COLO829 (cell line): ENCODE measurements at regions not wholly inside any gene's neighbourhood (a gene's known extent, or its start where the extent isn't known, plus 50 kb on each side); places are given as distances from the start of the nearest gene placed in this dataset.
"Not testable (repeated sequence)": the region's sequence is repeated elsewhere in the genome, so short reads cannot be mapped to it uniquely, and the experiment has no call there.

Experiments used
- DNase-seq: peaks from one replicate; pipeline ENCODE4 v3.0.0; 2012; ENCODE audit warnings: low spot score

DNA sequence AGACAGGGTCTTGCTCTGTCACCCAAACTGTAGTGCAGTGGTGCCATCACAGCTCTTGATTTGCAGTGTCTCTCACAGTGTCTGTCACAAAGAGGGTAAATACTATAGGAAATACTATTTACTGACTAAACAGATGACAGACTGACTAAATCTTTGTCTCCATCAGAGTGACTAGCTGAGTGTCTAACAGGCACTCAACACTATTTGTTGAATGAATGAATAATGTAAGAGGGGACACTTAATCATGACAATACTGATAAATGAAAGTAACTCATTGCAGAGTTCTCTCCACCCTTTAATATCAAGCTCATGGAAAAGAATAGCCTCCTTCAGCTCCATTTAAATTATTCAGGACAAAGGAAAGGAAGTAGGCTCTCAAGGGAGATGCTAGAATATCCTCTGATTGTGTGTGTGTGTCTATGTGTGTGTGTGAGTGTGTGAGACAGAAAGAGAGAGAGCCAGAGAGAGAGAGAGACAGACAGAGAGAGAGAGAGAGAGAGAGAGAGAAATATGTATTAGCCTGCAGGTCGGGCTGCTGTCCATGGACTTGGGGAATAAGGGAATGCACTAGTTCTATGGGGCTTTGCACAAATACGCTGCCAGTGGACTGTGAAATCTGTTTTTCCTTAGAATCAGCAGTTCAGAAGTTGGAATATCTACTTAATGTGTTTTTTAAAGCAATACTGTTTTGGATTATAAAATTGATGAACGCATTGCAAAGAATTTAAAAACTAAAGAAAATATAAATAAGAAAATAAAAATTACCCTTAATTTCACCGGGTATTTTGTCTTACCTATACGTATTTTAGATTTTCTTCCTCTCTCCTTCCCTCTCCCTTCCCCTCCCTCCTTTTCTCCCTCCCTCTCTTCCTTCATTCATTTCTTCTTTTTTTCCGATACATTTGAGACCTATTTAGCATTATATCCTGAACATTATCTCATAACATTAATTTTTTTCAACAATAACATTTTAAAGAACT, 132.9 kb upstream of the LRIG1 start:
- peak; percentile 42 for DNase-seq

DNA sequence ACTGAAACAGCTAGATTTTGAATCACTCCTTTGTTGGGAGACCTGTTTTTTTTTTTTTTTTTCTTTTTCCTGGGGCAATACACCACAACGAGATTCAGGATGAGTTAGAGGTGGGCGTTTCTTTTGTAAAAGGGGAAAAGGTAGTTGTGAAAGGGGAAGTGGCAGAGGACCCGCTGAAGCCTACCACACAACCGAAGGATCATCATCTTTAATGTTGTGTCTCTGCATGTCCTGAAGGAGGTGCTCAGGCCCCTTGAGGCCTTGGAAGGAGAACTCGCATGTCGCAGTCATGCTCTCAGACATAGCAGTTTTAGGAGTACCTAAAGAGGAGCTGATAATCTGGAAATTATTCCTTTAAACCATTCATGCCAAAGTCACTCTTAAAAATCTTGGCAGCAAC, 137.9 kb upstream of the LRIG1 start:
- no peak for DNase-seq

DNA sequence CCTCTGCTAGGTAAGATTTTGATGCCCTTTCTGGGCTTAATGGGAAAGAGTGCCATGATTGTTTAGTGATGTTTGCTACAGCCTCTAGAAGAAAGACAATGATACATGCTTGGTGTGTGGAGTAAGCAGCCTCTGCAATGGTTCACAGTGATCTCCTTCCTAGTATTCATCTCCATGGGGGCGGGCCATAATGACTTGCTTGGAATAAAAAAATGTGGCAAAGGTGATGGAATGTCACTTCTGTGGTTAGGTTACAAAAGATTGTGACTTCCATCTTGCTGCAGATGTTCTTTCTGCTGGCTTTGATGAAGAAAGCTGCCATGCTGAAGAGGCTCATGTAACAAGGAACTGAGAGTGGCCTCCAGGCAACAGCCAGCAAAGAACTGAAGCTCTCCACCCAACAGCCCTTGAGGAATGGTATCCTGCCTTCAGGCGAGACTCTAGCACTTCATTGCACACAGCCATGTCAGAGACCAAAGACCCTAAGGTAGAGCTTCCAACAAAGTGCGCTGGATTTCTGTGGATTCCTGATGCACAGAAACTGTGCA, 139.1 kb upstream of the LRIG1 start:
- DNase-seq = no peak

DNA sequence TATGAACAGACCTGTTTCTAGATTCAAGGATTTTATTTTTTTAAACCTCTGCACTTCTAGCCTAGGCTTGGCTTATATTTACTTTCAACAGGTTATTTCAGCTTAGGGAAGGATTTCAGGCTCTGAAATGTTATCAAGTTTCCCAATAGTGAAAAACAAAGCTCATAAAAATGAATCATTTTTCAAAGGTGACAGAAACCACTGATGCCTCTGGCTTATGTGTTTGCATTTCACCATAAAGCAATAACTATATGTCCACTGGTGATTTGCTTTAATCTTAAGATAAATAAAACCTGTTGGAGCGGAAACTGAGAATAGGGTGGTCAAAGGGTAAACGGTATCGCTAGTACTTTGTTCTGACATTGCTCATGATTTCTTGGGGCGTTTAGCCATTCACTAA, 141.2 kb upstream of the LRIG1 start:
- DNase-seq = no peak

DNA sequence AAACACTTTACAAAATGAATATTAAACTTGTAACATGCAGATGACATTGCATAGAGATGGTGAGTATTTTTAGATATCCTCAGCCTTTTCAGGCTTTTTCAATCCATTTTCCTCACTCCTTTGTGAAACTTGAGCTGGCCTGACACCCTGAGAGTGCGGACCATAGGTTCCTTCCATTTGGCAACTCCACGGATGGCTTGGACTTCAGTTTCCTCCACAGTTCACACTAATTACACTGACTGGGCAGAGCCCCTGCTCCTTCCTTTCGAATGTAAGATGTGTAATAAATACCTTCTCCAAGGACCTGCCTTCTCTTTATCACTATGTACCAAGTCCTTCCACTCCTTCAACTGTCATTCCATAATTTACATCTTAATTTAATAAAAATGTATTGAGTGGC, 141.7 kb upstream of the LRIG1 start:
- no peak for DNase-seq

DNA sequence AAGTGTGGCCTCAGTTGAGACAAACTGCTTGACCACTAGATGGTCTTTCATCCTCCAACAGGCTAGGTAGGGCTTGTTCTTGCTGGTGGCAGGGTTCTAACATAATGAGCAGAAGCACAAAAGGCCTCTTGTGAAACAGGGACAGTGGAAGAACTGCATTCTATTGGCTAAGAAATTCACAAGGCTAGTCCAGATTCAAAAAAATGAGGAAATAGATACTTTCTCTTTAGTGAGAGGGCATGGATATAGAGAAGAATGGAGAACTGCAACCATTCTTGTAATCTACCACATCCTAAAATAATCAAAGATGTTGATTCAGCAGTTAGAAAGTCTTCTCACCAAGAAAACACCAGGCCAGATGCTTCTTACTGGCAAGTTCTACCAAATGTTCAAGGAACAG, 143.7 kb upstream of the LRIG1 start:
- DNase-seq = no peak

- no peak for DNase-seq
Measured at GRCh38 chr3:66648975-66649374, 148.2 kb upstream of the LRIG1 start.

- not testable (repeated sequence) for DNase-seq
Measured at GRCh38 chr3:66651520-66651919, 150.7 kb upstream of the LRIG1 start.

- DNase-seq = not testable (repeated sequence)
Measured at GRCh38 chr3:66652100-66652499, 151.3 kb upstream of the LRIG1 start.

GRCh38 chr3:66655044-66655443, 154.2 kb upstream of the LRIG1 start:
- DNase-seq = no peak

GRCh38 chr3:66655671-66656070, 154.8 kb upstream of the LRIG1 start:
- DNase-seq = no peak

GRCh38 chr3:66656609-66657008, 155.8 kb upstream of the LRIG1 start:
- DNase-seq = no peak

- no peak for DNase-seq
Measured at GRCh38 chr3:66659056-66659455, 158.2 kb upstream of the LRIG1 start.

GRCh38 chr3:66661628-66662027, 160.8 kb upstream of the LRIG1 start:
- DNase-seq = no peak

DNA sequence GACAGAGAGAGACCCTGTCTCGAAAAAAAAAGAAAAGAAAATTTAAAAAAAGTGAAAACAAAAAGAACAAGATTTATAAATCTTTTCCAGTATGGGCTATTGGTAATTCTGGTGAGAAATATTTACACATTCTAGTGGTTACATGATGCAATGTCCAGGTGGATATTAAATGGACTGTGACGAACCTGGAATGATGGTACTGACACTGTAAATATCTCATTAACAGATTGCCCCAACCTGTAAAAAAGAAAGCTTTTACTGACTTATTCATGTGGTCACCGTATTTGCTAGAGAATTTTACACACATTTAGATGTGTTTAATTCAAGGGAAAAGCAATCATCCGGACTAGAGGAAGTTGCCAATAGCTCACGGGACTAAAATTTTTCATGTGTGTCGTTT, 162.1 kb upstream of the LRIG1 start:
- no peak for DNase-seq

- no peak for DNase-seq
Measured at GRCh38 chr3:66665021-66665695, 164.3 kb upstream of the LRIG1 start.

GRCh38 chr3:66666362-66666761, 165.5 kb upstream of the LRIG1 start:
- no peak for DNase-seq

DNA sequence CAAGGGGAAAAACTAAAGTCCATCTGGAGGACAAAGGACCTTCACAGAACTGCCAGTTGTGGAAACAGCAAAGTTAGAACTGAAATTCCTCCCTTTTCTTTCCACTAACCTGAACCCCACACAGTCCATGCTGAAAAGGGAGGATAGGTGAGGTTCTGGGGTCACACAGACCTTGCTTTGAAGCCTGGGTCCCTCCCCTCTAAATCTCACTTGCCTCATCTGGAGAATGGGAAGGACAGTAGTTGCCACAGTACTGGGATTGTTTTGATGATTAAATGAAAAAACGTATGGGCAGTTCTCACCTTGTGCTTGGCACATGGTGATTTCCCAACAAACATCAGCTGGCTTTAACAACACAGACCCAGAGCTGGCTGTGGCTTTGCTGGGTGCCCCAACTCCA, 166.4 kb upstream of the LRIG1 start:
- DNase-seq = no peak

DNA sequence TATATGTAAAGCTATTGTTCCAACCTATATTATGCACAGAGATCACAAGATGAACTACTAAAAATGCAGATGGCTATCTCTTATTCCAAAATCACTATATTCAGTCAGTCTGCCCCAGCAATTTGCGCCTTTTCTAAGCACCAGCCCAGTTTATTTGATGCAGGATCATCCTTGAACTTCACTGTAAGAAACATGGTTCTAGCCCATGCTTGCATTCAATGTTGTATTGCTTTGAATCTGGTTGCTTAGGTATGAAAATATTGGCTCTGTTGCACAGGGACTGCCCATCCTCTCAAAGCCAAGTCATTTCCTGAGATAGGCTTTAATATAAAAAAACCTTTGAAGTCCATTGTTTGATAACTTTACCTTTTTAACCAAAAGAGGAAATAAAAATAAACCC, 170.5 kb upstream of the LRIG1 start:
- no peak for DNase-seq

DNA sequence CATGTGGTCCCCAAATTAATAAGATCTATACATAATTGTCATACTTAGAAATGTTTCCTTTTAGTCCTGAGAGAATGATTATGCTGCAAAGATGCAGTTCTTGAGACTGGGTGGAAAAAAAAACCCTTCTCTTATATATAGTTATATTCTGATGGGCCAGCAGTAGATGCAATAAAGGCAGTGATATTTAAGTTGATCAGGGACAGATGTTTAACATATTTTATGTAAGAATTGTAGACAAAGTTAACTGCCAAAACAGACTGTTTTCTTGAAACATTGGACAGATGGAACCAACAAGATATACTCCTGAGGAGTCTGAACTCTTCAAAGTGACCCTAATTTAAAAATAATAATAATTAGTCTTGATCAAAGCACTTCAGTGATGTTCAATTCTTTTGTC, 172.0 kb upstream of the LRIG1 start:
- DNase-seq = no peak

DNA sequence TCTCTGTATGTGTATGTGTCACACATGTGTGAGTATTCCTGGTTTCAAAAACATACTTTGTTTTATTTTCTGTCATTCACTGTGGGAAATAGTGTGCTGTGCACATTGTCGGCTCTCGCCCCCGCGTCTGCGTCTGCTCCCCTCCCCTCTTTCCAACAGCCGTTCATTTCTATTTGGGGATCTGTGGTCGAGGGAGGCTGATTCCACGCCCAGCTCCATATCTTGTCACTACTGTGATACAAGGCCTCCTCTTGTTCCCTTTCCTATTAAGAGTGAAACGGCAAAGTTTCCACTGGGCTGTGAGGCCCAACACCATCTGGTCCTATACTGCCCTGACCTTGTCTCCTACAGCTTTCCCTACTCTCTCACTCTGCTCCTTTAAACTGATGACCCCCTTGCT, 172.5 kb upstream of the LRIG1 start:
- DNase-seq = peak; percentile 49

DNA sequence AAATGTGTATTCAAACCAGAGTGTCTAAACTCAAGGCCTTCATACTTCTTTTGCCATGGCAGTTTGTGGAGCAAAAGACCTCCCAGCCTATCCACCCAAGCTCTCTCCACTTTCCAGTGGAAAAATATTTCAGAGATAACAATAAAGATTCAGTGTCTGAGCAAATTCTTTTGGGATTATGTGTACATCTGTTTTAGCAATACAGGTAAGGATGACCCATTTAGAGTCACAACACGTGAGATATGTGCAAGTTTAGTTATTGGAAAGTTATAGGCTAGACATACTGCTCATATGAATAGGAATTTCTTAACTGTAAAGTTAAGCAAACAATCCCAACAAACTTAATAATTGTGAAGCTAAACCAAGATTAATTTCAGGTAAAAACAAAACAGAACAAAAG, 174.5 kb upstream of the LRIG1 start:
- no peak for DNase-seq
